Natural killer cell treated with Interleukin-12 subunit alpha and Interleukin-12 subunit beta and Interleukin-15 and Interleukin-18, amount 100 ng/mL, for 72 hours (primary cell): ENCODE measurements at regions not wholly inside any gene's neighbourhood (a gene's known extent, or its start where the extent isn't known, plus 50 kb on each side); places are given as distances from the start of the nearest gene placed in this dataset.
"Not testable (repeated sequence)": the region's sequence is repeated elsewhere in the genome, so short reads cannot be mapped to it uniquely, and the experiment has no call there.

Experiments used
- ATAC-seq, 2 donors: fragments of 150-1000 bp; cut with Tn5 transposase in 1 of 2; sonication (Bioruptor Pico), chemical (Tn5 transposase) in 1 of 2; 2 replicates each; pipeline ENCODE4 v1.10.0; 2021
- DNase-seq: peaks from one replicate; pipeline ENCODE4 v3.0.0; 2022; ENCODE audit warnings: low spot score
- H3K27ac Mint-ChIP-seq, 2 donors: 1 replicate in 1 of 2; 2 replicates in 1 of 2; pipeline ENCODE4 v1.8.0; 2022; ENCODE audit warnings: mixed read lengths in 2 of 2, mild to moderate bottlenecking in 1 of 2, moderate library complexity in 1 of 2
- H3K27me3 Mint-ChIP-seq, 2 donors: 1 replicate in 1 of 2; 2 replicates in 1 of 2; pipeline ENCODE4 v1.8.0; 2022; ENCODE audit warnings: mixed read lengths in 2 of 2
- H3K36me3 Mint-ChIP-seq: one replicate; pipeline ENCODE4 v1.8.0; 2022; ENCODE audit warnings: mixed read lengths
- H3K4me1 Mint-ChIP-seq, 2 donors: 1 replicate in 1 of 2; 2 replicates in 1 of 2; pipeline ENCODE4 v1.8.0; 2022; ENCODE audit warnings: low read depth in 2 of 2, mixed read lengths in 2 of 2, mild to moderate bottlenecking in 1 of 2
- H3K4me3 Mint-ChIP-seq: one replicate; pipeline ENCODE4 v1.8.0; 2022; ENCODE audit warnings: mixed read lengths
- H3K9me3 Mint-ChIP-seq: 2 replicates; pipeline ENCODE4 v1.8.0; 2022; ENCODE audit warnings: mixed read lengths

GRCh38 chr20:29031262-29031982 is 2226.0 kb upstream of the DEFB115 start:
- H3K4me3 Mint-ChIP-seq, H3K36me3 Mint-ChIP-seq, H3K27ac Mint-ChIP-seq, H3K27me3 Mint-ChIP-seq, DNase-seq, H3K4me1 Mint-ChIP-seq, ATAC-seq: not testable (repeated sequence)
- H3K9me3 Mint-ChIP-seq = peaks cover 35% of the 10 kb centered on the region

GRCh38 chr20:29044239-29044638 is 2213.2 kb upstream of the DEFB115 start:
- not testable (repeated sequence) for H3K27me3 Mint-ChIP-seq, H3K4me1 Mint-ChIP-seq, DNase-seq, H3K36me3 Mint-ChIP-seq, H3K4me3 Mint-ChIP-seq, ATAC-seq, H3K27ac Mint-ChIP-seq
- peaks cover 17% of the 10 kb centered on the region for H3K9me3 Mint-ChIP-seq

GRCh38 chr20:29050008-29050606 is 2207.4 kb upstream of the DEFB115 start:
- not testable (repeated sequence) for H3K36me3 Mint-ChIP-seq, H3K4me3 Mint-ChIP-seq, DNase-seq, H3K4me1 Mint-ChIP-seq, ATAC-seq, H3K27me3 Mint-ChIP-seq, H3K27ac Mint-ChIP-seq
- H3K9me3 Mint-ChIP-seq = peaks cover 15% of the 10 kb centered on the region

GRCh38 chr20:29057866-29058484 is 2199.5 kb upstream of the DEFB115 start:
- not testable (repeated sequence) for H3K4me1 Mint-ChIP-seq, DNase-seq, H3K4me3 Mint-ChIP-seq, H3K27me3 Mint-ChIP-seq, ATAC-seq, H3K27ac Mint-ChIP-seq
- peaks cover 16% of the 10 kb centered on the region for H3K36me3 Mint-ChIP-seq
- peaks cover 20% of the 10 kb centered on the region for H3K9me3 Mint-ChIP-seq

GRCh38 chr20:29062451-29062850 is 2195.0 kb upstream of the DEFB115 start:
- peaks cover 24% of the 10 kb centered on the region for H3K36me3 Mint-ChIP-seq
- H3K9me3 Mint-ChIP-seq = peaks cover 27% of the 10 kb centered on the region

GRCh38 chr20:29066341-29066740 is 2191.1 kb upstream of the DEFB115 start:
- not testable (repeated sequence) for H3K4me1 Mint-ChIP-seq, H3K27ac Mint-ChIP-seq, DNase-seq, H3K27me3 Mint-ChIP-seq, ATAC-seq, H3K4me3 Mint-ChIP-seq
- H3K36me3 Mint-ChIP-seq = peaks cover 20% of the 10 kb centered on the region
- H3K9me3 Mint-ChIP-seq = peaks cover 20% of the 10 kb centered on the region

More at GRCh38 chr20:29062451-29062850, 2195.0 kb upstream of the DEFB115 start:
- H3K4me3 Mint-ChIP-seq, H3K4me1 Mint-ChIP-seq, ATAC-seq, H3K27ac Mint-ChIP-seq, H3K27me3 Mint-ChIP-seq, DNase-seq: not testable (repeated sequence)

- H3K4me3 Mint-ChIP-seq, H3K27ac Mint-ChIP-seq, ATAC-seq, DNase-seq, H3K9me3 Mint-ChIP-seq, H3K27me3 Mint-ChIP-seq, H3K4me1 Mint-ChIP-seq, H3K36me3 Mint-ChIP-seq: not testable (repeated sequence)
Observed at GRCh38 chr20:29073640-29074039, 2183.8 kb upstream of the DEFB115 start.

- ATAC-seq (no peak), DNase-seq (no peak)
- H3K4me3 Mint-ChIP-seq = no peak overlapping the region
- H3K4me1 Mint-ChIP-seq = no peaks in the 10 kb centered on the region
- H3K9me3 Mint-ChIP-seq = peaks cover 26% of the 10 kb centered on the region
- H3K27ac Mint-ChIP-seq = no peak overlapping the region
- H3K36me3 Mint-ChIP-seq = peaks cover 12% of the 10 kb centered on the region
- H3K27me3 Mint-ChIP-seq = no peaks in the 10 kb centered on the region
Observed at GRCh38 chr20:29079769-29080690, 2177.4 kb upstream of the DEFB115 start.

- not testable (repeated sequence) for DNase-seq, ATAC-seq, H3K27ac Mint-ChIP-seq, H3K4me3 Mint-ChIP-seq, H3K4me1 Mint-ChIP-seq, H3K27me3 Mint-ChIP-seq
- Mint-ChIP-seq H3K9me3 (peaks cover 27% of the 10 kb centered on the region), H3K36me3 (peaks cover 19% of the 10 kb centered on the region)
Observed at GRCh38 chr20:29081712-29082111, 2175.8 kb upstream of the DEFB115 start.

GRCh38 chr20:29085625-29086024 is 2171.8 kb upstream of the DEFB115 start:
- no peaks in the 10 kb centered on the region for H3K27me3 Mint-ChIP-seq
- DNase-seq (no peak), ATAC-seq (no peak)
- H3K36me3 Mint-ChIP-seq = peaks cover 27% of the 10 kb centered on the region
- no peak overlapping the region for H3K4me3 Mint-ChIP-seq
- H3K27ac Mint-ChIP-seq = no peak overlapping the region
- no peaks in the 10 kb centered on the region for H3K4me1 Mint-ChIP-seq
- peaks cover 25% of the 10 kb centered on the region for H3K9me3 Mint-ChIP-seq

- H3K4me3 Mint-ChIP-seq, DNase-seq, H3K27me3 Mint-ChIP-seq, H3K27ac Mint-ChIP-seq, H3K4me1 Mint-ChIP-seq, ATAC-seq: not testable (repeated sequence)
- Mint-ChIP-seq H3K36me3 (peaks cover 27% of the 10 kb centered on the region), H3K9me3 (peaks cover 29% of the 10 kb centered on the region)
Observed at GRCh38 chr20:29086145-29086718, 2171.2 kb upstream of the DEFB115 start.

- ATAC-seq (no peak), DNase-seq (no peak)
- Mint-ChIP-seq H3K36me3 (peaks cover 27% of the 10 kb centered on the region), H3K9me3 (peaks cover 25% of the 10 kb centered on the region), H3K27me3 (no peaks in the 10 kb centered on the region), H3K4me1 (no peaks in the 10 kb centered on the region), H3K4me3 (no peak overlapping the region), H3K27ac (no peak overlapping the region)
Observed at GRCh38 chr20:29086938-29087337, 2170.5 kb upstream of the DEFB115 start.

GRCh38 chr20:29087887-29088286 is 2169.6 kb upstream of the DEFB115 start:
- not testable (repeated sequence) for ATAC-seq, H3K27ac Mint-ChIP-seq, H3K4me3 Mint-ChIP-seq, H3K4me1 Mint-ChIP-seq, DNase-seq, H3K27me3 Mint-ChIP-seq
- peaks cover 25% of the 10 kb centered on the region for H3K9me3 Mint-ChIP-seq
- H3K36me3 Mint-ChIP-seq = peaks cover 27% of the 10 kb centered on the region
